ENCODE measurements at regions not wholly inside any gene's neighbourhood (a gene's known extent, or its start where the extent isn't known, plus 50 kb on each side); places are given as distances from the start of the nearest gene placed in this dataset.
A peak's percentile ranks its signal among the peaks of the same experiment; 100 is the strongest.
"Not testable (repeated sequence)": the region's sequence is repeated elsewhere in the genome, so short reads cannot be mapped to it uniquely, and the experiment has no call there.

GRCh38 chr13:53357582-53357981 lies 329.0 kb downstream of the OLFM4 start:
- no peak for FAIRE-seq
- no peak for DNase-seq (ENCODE audit: low spot score)

DNA sequence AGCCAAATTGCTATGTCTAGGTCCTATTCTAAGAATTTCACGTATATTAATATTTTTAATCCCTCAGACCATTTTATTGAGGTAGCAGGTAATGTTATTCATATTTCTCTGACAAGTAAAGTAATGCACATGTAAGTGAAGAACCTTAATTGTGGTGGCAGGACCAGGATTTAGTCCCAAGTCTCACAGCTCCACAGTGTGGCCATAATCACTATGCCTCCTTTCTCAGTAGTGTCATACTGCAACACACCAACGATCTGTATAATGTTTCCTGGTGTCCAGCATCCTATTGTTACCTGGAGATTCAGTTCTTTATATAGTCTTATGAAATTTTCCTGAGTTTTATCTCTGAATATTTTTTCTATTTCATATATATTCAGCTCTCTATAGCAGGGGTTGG lies 340.3 kb downstream of the OLFM4 start:
- DNase-seq (ENCODE audit: low spot score) (no peak), FAIRE-seq (no peak)

GRCh38 chr13:53379485-53379884 lies 350.9 kb downstream of the OLFM4 start:
- FAIRE-seq = no peak
- no peak for DNase-seq (ENCODE audit: low spot score)

DNA sequence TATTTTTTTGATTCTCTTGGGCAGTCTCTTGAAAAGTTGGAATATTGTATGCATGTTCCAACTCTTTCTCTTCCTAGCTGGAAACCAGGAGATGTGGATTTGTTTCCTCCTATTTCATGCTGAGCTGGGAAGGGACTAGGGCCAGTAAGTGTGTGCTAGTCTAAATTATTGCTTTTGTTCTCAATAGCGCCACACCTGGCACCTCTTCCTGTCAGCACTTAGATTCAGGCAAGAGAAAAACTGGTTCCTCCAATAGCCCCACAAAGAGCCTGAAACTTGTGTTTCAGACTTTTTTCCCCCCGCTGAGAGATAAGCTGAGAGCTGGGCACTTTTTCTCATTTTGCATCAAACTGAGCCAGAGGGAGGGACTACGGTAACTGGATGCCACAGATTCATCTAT lies 353.4 kb downstream of the OLFM4 start:
- DNase-seq (ENCODE audit: low spot score) = no peak
- no peak for FAIRE-seq

DNA sequence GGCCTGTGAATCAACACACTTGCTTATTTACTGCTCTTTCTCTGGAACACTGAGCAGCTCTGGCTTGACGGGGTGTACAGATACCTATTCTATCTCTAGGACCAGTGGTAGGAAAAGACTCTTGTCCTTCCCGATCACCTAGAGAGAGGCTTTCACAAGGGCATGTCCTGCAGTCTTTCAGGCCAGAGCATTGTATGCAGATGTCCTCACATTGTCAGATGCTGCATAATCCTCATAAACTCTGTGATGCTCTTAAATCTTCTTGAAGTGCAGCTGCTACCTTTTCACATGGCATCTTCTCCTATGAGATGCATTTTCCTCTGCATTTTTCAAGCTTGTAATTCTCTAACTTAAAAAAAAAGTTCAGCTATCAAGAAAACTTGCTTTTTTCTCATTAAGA lies 369.4 kb downstream of the OLFM4 start:
- DNase-seq (ENCODE audit: low spot score) (no peak), FAIRE-seq (no peak)

DNA sequence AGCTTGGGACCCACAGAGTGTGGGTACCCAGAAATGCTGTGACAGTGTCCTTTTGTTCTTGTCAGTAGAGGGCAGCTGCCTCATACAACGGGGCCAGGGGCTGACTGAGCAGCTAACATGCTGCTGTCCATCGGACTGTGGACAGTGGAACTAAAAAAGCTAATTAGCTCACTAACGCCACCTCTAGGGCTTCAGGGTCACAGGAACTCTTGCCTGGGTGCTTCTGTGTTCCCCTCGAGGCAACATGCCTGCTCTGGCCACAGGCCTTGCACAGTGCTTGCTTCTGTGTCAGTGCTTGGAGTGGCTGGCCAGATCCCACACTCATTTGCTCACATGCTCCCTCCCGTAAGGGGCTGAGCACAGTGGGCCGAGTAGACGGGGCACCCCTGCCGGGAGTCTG lies 377.0 kb downstream of the OLFM4 start:
- no peak for DNase-seq (ENCODE audit: low spot score)
- FAIRE-seq = no peak

DNA sequence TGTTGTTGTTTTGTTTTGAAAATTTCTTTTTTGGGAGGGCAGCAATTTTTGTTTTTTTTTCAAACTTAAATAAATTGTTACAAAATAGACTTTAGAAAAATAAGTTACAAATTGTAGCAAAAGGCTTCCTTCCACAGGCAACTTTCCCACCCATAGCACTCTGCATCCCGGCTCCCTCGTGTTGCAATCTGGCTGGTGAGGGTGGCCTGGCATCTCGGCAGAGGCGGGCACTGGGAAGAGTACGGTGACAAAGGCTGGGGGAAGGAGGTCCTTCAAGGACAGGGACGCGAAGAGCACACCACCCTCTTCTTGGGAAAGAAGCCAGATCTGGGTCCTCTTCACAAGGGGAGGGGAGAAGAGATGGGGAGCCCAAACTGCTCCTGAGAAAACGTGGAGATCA lies 379.7 kb downstream of the OLFM4 start:
- FAIRE-seq (no peak), DNase-seq (ENCODE audit: low spot score) (no peak)

- DNase-seq (ENCODE audit: low spot score) = no peak
- FAIRE-seq = no peak
Observed at GRCh38 chr13:53408847-53409568, 380.4 kb downstream of the OLFM4 start.

DNA sequence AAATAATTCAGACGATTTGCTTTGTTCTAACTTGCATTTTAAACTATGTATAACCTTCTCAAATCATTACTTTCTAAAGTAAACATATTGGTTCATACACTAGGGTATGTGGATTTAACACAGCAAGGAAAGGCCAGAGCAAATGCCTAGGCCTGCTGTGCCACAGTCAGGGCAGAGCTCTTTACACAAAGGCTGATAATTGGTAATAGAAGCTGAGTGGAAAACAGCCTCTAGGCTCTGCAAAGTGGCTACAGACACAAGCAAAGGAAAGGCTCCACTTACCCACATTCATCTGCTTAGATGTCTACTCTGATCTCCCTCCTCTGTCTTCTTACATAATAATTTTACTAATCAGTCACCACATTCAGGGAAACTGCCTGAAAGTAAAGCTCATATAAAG lies 382.9 kb downstream of the OLFM4 start:
- no peak for FAIRE-seq
- no peak for DNase-seq (ENCODE audit: low spot score)

GRCh38 chr13:53415135-53415534 lies 386.5 kb downstream of the OLFM4 start:
- FAIRE-seq (no peak), DNase-seq (ENCODE audit: low spot score) (no peak)

DNA sequence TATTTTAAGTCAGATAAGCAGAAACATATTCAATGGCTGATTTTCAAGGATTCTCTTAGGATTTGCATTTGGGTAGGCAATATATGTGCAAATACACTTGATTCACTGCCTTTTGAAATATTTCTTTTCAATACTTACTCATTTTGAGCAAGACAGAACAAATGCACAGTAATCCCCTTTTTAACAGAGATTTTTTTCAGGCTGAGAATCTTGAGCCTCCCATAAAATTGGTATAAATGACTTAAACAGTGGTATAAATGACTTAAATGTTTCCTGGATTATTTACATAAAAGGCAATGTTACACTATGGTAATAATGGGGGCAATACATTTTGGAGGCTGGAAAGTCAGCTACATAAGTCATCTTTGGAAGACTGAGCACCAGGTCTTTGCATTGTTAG lies 389.0 kb downstream of the OLFM4 start:
- DNase-seq (ENCODE audit: low spot score) = no peak
- FAIRE-seq = no peak

DNA sequence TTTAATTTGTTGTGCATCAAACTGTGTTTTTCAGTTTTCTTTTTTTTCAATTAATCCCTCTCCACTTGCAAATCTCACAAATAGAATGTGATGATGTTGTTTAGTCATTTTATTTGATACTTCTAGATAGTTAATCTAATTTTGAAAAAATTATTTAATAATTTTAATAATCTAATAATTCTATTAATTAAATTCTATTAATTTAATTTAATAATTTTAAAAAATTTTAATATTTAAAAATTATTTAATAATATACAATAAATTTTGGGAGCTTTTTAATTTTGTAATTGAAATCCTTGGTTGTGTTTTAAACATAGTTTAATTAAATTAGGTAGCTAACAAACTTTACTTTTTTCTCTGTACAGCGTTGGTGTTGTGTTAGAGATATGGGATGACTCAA lies 393.8 kb downstream of the OLFM4 start:
- FAIRE-seq = peak; percentile 62

DNA sequence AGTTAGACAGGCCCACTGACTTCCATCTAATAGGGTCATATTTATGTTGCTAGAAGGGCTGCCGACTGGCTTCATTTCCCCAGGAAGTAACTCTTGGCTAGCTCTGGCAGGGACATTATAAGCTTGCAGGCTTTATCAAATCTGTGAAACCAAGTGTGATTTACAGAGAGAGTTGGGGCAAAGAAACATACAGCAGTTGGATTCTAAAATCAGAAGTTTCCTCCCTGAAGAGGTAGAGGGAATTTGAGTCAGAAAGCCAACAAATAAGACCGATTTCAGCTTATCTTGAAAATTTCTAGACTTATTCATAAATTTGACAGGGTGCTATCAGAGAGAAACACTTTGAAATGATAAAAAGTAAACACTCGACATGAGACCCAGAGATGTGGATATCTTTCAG lies 407.8 kb downstream of the OLFM4 start:
- DNase-seq (ENCODE audit: low spot score) (no peak), FAIRE-seq (no peak)

More for the DNA sequence above, 393.8 kb downstream of the OLFM4 start:
- DNase-seq (ENCODE audit: low spot score) = no peak

- no peak for FAIRE-seq
Observed at GRCh38 chr13:53439439-53440225, 411.0 kb downstream of the OLFM4 start.

GRCh38 chr13:53442979-53443378 lies 414.4 kb downstream of the OLFM4 start:
- DNase-seq (ENCODE audit: low spot score) (no peak), FAIRE-seq (no peak)

More at GRCh38 chr13:53439439-53440225, 411.0 kb downstream of the OLFM4 start:
- no peak for DNase-seq (ENCODE audit: low spot score)

DNA sequence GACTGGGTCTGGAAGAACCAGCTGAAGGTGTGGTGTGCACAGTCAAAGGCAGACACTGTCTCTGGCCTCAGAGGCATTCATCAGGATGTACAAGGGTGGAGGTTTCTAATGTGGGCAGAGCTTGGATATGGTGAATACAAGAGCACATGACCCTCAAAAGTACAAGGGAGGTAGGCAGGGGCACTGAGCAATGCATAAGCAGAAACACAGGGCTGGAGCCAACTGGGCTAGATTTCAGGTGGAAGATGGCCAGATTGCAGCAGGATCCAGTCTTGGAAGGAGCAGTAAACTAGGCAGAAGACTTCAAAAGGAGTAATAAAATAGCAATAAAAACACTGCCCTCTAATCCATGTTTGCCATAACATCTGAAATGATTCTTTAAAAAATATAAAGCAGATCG lies 417.1 kb downstream of the OLFM4 start:
- FAIRE-seq (no peak), DNase-seq (ENCODE audit: low spot score) (no peak)

DNA sequence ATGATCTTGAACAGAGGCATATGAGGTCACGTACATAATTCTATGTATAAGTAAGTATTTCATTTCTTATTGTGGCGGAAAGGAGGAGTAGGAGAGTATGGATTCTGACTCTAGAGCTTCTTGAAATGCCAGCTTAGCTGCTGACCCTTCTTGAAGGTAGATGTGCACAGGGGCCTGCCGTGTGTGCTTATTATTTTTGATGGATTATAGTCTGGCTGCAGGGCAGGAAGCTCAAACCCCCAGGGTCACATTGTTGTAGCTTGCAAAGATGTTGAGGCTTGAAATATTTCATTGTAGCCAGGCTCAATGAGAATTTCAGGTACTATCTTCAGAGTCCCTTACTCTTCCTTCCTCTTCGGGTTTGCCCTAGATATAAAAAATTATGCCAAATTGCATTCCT lies 418.8 kb downstream of the OLFM4 start:
- DNase-seq (ENCODE audit: low spot score) (no peak), FAIRE-seq (no peak)

GRCh38 chr13:53447863-53448262 lies 419.2 kb downstream of the OLFM4 start:
- FAIRE-seq (no peak), DNase-seq (ENCODE audit: low spot score) (no peak)

DNA sequence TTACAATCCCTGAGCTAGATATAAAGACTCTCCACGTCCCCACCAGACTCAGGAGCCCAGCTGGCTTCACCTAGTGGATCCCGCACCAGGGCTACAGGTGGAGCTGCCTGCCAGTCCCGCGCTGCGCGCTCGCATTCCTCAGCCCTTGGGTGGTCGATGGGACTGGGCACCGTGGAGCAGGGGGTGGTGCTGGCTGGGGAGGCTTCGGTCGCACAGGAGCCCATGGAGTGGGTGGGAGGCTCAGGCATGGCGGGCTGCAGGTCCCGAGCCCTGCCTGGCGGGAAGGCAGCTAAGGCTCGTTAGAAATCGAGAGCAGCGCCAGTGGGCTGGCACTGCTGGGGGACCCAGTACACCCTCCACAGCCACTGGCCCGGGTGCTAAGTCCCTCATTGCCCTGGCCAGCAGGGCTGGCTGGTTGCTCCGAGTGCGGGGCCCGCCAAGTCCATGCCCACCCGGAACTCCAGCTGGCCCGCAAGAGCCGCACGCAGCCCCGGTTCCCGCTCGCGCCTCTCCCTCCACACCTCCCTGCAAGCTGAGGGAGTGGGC lies 423.7 kb downstream of the OLFM4 start:
- not testable (repeated sequence) for FAIRE-seq; DNase-seq (ENCODE audit: low spot score)

DNA sequence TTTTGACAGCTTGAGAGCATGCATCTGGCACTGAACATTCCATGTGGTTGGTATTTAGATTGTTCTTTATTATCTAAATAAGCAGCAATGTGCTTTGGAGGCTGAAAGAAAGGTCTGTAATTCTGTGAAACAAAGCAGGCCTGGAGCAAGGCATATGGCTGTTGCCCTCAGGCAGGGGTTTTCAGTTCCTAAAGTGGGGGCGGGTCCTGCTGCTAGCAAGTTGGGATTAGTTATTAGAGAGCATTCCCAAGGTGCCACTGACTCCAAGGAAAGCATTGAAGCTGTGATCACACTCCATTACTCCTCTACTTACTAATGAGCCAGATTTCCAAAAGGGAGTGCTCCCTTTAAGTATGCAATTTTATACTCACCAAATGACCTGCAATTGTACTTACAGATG lies 432.2 kb downstream of the OLFM4 start:
- FAIRE-seq (no peak), DNase-seq (ENCODE audit: low spot score) (no peak)

DNA sequence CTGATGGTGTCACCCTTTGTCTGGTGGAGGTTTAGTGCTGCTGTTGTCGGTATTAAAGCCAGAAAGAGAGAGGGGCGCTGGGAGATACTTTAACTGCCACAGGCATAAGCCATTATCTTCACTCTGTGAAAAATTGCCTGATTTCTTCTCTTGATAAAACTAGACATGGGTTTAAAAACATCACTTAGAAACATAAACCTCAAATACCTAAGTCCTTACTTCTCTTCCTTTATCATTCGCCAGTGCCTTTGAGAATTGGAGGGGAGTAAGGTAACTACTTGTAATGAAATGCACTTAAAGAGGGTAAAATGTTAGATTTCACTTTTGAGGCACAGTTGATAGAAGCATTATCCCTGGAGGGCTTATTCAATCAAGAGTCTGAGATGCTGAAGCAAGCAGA lies 434.5 kb downstream of the OLFM4 start:
- FAIRE-seq (no peak), DNase-seq (ENCODE audit: low spot score) (no peak)

- FAIRE-seq = no peak
- no peak for DNase-seq (ENCODE audit: low spot score)
Observed at GRCh38 chr13:53466576-53466975, 438.0 kb downstream of the OLFM4 start.

GRCh38 chr13:53473397-53473796 lies 444.8 kb downstream of the OLFM4 start:
- DNase-seq (ENCODE audit: low spot score) = no peak
- no peak for FAIRE-seq
